Neural cell (in vitro differentiated cells): ENCODE measurements at regions not wholly inside any gene's neighbourhood (a gene's known extent, or its start where the extent isn't known, plus 50 kb on each side); places are given as distances from the start of the nearest gene placed in this dataset.

Experiments used
- H2AFZ ChIP-seq: fragments of 200-600, 300-800 bp; sonication (generic), shearing (Covaris generic); 2 replicates; pipeline ENCODE4 v1.6.0; 2014; ENCODE audit warnings: low read depth, mild to moderate bottlenecking, antibody characterized with exemption, low read length, moderate library complexity
- H3F3A ChIP-seq: fragments of 200-600 bp; shearing (Covaris generic); 2 replicates; pipeline ENCODE4 v1.6.1; 2016; ENCODE audit warnings: mild to moderate bottlenecking, moderate library complexity, mixed read lengths, antibody characterized with exemption, low read length; ENCODE audit not compliant: insufficient read depth, poor library complexity, severe bottlenecking
- H3K27ac ChIP-seq: fragments of 200-600, 300-800 bp; sonication (generic), shearing (Covaris generic); 2 replicates; pipeline ENCODE4 v1.5.1; 2014; ENCODE audit warnings: mild to moderate bottlenecking, low read length, moderate library complexity
- H3K27me3 ChIP-seq: fragments of 300-800, 200-600 bp; sonication (generic), shearing (Covaris generic); 2 replicates; pipeline ENCODE4 v1.6.0; 2014; ENCODE audit warnings: mild to moderate bottlenecking, low read depth, low read length, moderate library complexity; ENCODE audit not compliant: insufficient read depth
- H3K36me3 ChIP-seq: fragments of 300-800, 200-600 bp; sonication (generic), shearing (Covaris generic); 2 replicates; pipeline ENCODE4 v1.5.1; 2014; ENCODE audit warnings: mild to moderate bottlenecking, antibody characterized with exemption, low read length, moderate library complexity; ENCODE audit not compliant: insufficient read depth
- H3K4me2 ChIP-seq: fragments of 300-800, 200-600 bp; sonication (generic), shearing (Covaris generic); 2 replicates; pipeline ENCODE4 v1.6.0; 2014; ENCODE audit warnings: mild to moderate bottlenecking, low read length
- H3K4me3 ChIP-seq: fragments of 300-800, 200-600 bp; sonication (generic), shearing (Covaris generic); 2 replicates; pipeline ENCODE4 v1.5.1; 2014; ENCODE audit warnings: mild to moderate bottlenecking, low read length, moderate library complexity
- H3K79me2 ChIP-seq: fragments of 200-600 bp; shearing (Covaris generic); replicated peaks from 2 replicates; pipeline ENCODE4 v1.6.0; 2014; ENCODE audit warnings: mild to moderate bottlenecking, low read length, moderate library complexity; ENCODE audit not compliant: insufficient read depth
- H3K9ac ChIP-seq: fragments of 300-800, 200-600 bp; sonication (generic), shearing (Covaris generic); 2 replicates; pipeline ENCODE4 v1.6.1; 2016; ENCODE audit warnings: mild to moderate bottlenecking, low read length, mixed read lengths
- H3K9me2 ChIP-seq: fragments of 200-600 bp; shearing (Covaris generic); 2 replicates; pipeline ENCODE4 v1.6.1; 2016; ENCODE audit warnings: mild to moderate bottlenecking, low read length, mixed read lengths; ENCODE audit not compliant: insufficient read depth
- H3K9me3 ChIP-seq: fragments of 200-600, 300-800 bp; sonication (generic), shearing (Covaris generic); 2 replicates; pipeline ENCODE4 v1.6.1; 2016; ENCODE audit warnings: mild to moderate bottlenecking, mixed run types, low read length, moderate library complexity, mixed read lengths
- H4K20me1 ChIP-seq: fragments of 200-600 bp; shearing (Covaris generic); 2 replicates; pipeline ENCODE4 v1.6.1; 2016; ENCODE audit warnings: mild to moderate bottlenecking, mixed run types; ENCODE audit not compliant: insufficient read depth
- EP300 ChIP-seq: fragments of 450-650 bp; conservative IDR thresholded peaks from 2 replicates; pipeline ENCODE4 v1.6.1; 2014; ENCODE audit warnings: antibody characterized with exemption, mild to moderate bottlenecking, moderate library complexity; ENCODE audit not compliant: poor library complexity, severe bottlenecking
- EZH2 ChIP-seq: fragments of 200-600, 300-800 bp; shearing (Covaris generic), sonication (generic); IDR thresholded peaks from 2 replicates; pipeline ENCODE4 v1.6.1; 2014; ENCODE audit warnings: antibody characterized with exemption, low read length, borderline replicate concordance, mild to moderate bottlenecking; ENCODE audit not compliant: insufficient read depth, poor library complexity, severe bottlenecking
- MXI1 ChIP-seq: fragments of 450-650 bp; conservative IDR thresholded peaks from 2 replicates; pipeline ENCODE4 v1.6.1; 2014; ENCODE audit warnings: antibody characterized with exemption, mild to moderate bottlenecking; ENCODE audit not compliant: poor library complexity, severe bottlenecking
- POLR2AphosphoS5 ChIP-seq: IDR thresholded peaks from 2 replicates; pipeline ENCODE4 v1.6.1; 2012
- RAD21 ChIP-seq: fragments of 450-650 bp; conservative IDR thresholded peaks from 2 replicates; pipeline ENCODE4 v1.6.1; 2014; ENCODE audit warnings: antibody characterized with exemption, mild to moderate bottlenecking, moderate library complexity
- SMC3 ChIP-seq: fragments of 450-650 bp; conservative IDR thresholded peaks from 2 replicates; pipeline ENCODE4 v1.6.1; 2014; ENCODE audit warnings: antibody characterized with exemption, mild to moderate bottlenecking, moderate library complexity; ENCODE audit not compliant: poor library complexity
- TAF1 ChIP-seq: IDR thresholded peaks from 2 replicates; pipeline ENCODE4 v1.6.1; 2012; ENCODE audit warnings: low read depth
- TF ChIP-seq, protein P1 (sequence below): IDR thresholded peaks from 2 replicates; pipeline ENCODE4 v1.6.1; 2012; ENCODE audit warnings: borderline replicate concordance
- TF ChIP-seq, protein P2 (sequence below): fragments of 450-650 bp; IDR thresholded peaks from 2 replicates; pipeline ENCODE4 v1.5.1; 2014; ENCODE audit warnings: antibody characterized with exemption, mild to moderate bottlenecking, moderate library complexity; ENCODE audit not compliant: poor library complexity, severe bottlenecking

GRCh38 chr7:110420788-110421187 lies 670.1 kb upstream of the LRRN3 start:
- Histone ChIP-seq H3K27me3 (no peaks in the 10 kb centered on the region), H3K4me3 (no peak overlapping the region)

GRCh38 chr7:110421490-110422241 lies 669.3 kb upstream of the LRRN3 start:
- Histone ChIP-seq H3K27ac (no peak overlapping the region), H3K4me3 (no peak overlapping the region), H3K79me2 (no peaks in the 10 kb centered on the region), H3K9me2 (no peaks in the 10 kb centered on the region), H3K27me3 (no peaks in the 10 kb centered on the region), H3F3A (no peaks in the 10 kb centered on the region), H3K36me3 (no peaks in the 10 kb centered on the region), H2AFZ (no peak overlapping the region), H3K4me2 (no peak overlapping the region), H3K9ac (no peak overlapping the region), H4K20me1 (no peaks in the 10 kb centered on the region), H3K9me3 (no peaks in the 10 kb centered on the region)
- TF ChIP-seq RAD21 = no peak
- no peak for TF ChIP-seq SMC3
- no peak for TF ChIP-seq EZH2
- no peak for TF ChIP-seq POLR2AphosphoS5
- TF ChIP-seq MXI1 = no peak
- TF ChIP-seq, protein P1, sequence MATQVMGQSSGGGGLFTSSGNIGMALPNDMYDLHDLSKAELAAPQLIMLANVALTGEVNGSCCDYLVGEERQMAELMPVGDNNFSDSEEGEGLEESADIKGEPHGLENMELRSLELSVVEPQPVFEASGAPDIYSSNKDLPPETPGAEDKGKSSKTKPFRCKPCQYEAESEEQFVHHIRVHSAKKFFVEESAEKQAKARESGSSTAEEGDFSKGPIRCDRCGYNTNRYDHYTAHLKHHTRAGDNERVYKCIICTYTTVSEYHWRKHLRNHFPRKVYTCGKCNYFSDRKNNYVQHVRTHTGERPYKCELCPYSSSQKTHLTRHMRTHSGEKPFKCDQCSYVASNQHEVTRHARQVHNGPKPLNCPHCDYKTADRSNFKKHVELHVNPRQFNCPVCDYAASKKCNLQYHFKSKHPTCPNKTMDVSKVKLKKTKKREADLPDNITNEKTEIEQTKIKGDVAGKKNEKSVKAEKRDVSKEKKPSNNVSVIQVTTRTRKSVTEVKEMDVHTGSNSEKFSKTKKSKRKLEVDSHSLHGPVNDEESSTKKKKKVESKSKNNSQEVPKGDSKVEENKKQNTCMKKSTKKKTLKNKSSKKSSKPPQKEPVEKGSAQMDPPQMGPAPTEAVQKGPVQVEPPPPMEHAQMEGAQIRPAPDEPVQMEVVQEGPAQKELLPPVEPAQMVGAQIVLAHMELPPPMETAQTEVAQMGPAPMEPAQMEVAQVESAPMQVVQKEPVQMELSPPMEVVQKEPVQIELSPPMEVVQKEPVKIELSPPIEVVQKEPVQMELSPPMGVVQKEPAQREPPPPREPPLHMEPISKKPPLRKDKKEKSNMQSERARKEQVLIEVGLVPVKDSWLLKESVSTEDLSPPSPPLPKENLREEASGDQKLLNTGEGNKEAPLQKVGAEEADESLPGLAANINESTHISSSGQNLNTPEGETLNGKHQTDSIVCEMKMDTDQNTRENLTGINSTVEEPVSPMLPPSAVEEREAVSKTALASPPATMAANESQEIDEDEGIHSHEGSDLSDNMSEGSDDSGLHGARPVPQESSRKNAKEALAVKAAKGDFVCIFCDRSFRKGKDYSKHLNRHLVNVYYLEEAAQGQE = no peak
- TF ChIP-seq EP300 = no peak
- TF ChIP-seq TAF1 = no peak
- TF ChIP-seq, protein P2, sequence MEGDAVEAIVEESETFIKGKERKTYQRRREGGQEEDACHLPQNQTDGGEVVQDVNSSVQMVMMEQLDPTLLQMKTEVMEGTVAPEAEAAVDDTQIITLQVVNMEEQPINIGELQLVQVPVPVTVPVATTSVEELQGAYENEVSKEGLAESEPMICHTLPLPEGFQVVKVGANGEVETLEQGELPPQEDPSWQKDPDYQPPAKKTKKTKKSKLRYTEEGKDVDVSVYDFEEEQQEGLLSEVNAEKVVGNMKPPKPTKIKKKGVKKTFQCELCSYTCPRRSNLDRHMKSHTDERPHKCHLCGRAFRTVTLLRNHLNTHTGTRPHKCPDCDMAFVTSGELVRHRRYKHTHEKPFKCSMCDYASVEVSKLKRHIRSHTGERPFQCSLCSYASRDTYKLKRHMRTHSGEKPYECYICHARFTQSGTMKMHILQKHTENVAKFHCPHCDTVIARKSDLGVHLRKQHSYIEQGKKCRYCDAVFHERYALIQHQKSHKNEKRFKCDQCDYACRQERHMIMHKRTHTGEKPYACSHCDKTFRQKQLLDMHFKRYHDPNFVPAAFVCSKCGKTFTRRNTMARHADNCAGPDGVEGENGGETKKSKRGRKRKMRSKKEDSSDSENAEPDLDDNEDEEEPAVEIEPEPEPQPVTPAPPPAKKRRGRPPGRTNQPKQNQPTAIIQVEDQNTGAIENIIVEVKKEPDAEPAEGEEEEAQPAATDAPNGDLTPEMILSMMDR = no peak

More at GRCh38 chr7:110420788-110421187, 670.1 kb upstream of the LRRN3 start:
- no peak overlapping the region for H3K9ac ChIP-seq
- no peaks in the 10 kb centered on the region for H3K9me3 ChIP-seq
- H3K79me2 ChIP-seq = no peaks in the 10 kb centered on the region
- H3K36me3 ChIP-seq = no peaks in the 10 kb centered on the region
- no peaks in the 10 kb centered on the region for H4K20me1 ChIP-seq
- H3F3A ChIP-seq = no peaks in the 10 kb centered on the region
- no peak overlapping the region for H2AFZ ChIP-seq
- TF ChIP-seq POLR2AphosphoS5 = no peak
- no peak for TF ChIP-seq MXI1
- TF ChIP-seq EZH2 = no peak
- TF ChIP-seq SMC3 = no peak
- TF ChIP-seq, protein P2 = no peak
- TF ChIP-seq, protein P1 = no peak
- no peak for TF ChIP-seq RAD21
- TF ChIP-seq TAF1 = no peak
- no peak for TF ChIP-seq EP300
- no peaks in the 10 kb centered on the region for H3K9me2 ChIP-seq
- no peak overlapping the region for H3K4me2 ChIP-seq
- no peak overlapping the region for H3K27ac ChIP-seq
